ENCODE measurements at regions not wholly inside any gene's neighbourhood (a gene's known extent, or its start where the extent isn't known, plus 50 kb on each side); places are given as distances from the start of the nearest gene placed in this dataset.

GRCh38 chr17:6195123-6195522 lies 124.9 kb downstream of the WSCD1 start:
- Histone ChIP-seq H3K27me3 (peaks cover 0 to 4% (median 0%) of the 10 kb centered on the region in 4 donors), H3K4me3 (no peak overlapping the region), H3K9me3 (no peaks in the 10 kb centered on the region), H3K36me3 (no peaks in the 10 kb centered on the region), H3K27ac (no peak overlapping the region), H3K4me1 (no peaks in the 10 kb centered on the region)
- no peak for ATAC-seq
- no peak for FAIRE-seq
- intact Hi-C loops (cut with DNase I) = no loop called here
- TF ChIP-seq CTCF (IDR thresholded peaks at IDR 0.05) = no peak
- WGBS, 2 donors = 15 to 33% methylated on average over 1 of the region's 1 CpG
- DNase-seq = no peak

GRCh38 chr17:6191405-6192324 lies 121.5 kb downstream of the WSCD1 start:
- ATAC-seq (no peak), FAIRE-seq (no peak), DNase-seq (no peak)
- intact Hi-C loops (cut with DNase I) = no loop called here
- H3K27ac ChIP-seq = no peak overlapping the region
- TF ChIP-seq CTCF (IDR thresholded peaks at IDR 0.05) = no peak
- H3K4me3 ChIP-seq = no peak overlapping the region
- no peaks in the 10 kb centered on the region for H3K36me3 ChIP-seq
- no peaks in the 10 kb centered on the region for H3K4me1 ChIP-seq
- 50 to 64% methylated on average over 18 of the region's 18 CpGs for WGBS, 2 donors
- H3K27me3 ChIP-seq = no peaks in the 10 kb centered on the region
- no peaks in the 10 kb centered on the region for H3K9me3 ChIP-seq

GRCh38 chr17:6187836-6188235 lies 117.7 kb downstream of the WSCD1 start:
- DNase-seq = no peak

GRCh38 chr17:6186998-6187397 lies 116.8 kb downstream of the WSCD1 start:
- H3K4me1 ChIP-seq = no peaks in the 10 kb centered on the region
- no peak for TF ChIP-seq CTCF (IDR thresholded peaks at IDR 0.05)
- intact Hi-C loops (cut with DNase I) = no loop called here
- WGBS, 2 donors = 23 to 44% methylated on average over 1 of the region's 1 CpG
- H3K27ac ChIP-seq = no peak overlapping the region
- no peak for ATAC-seq
- no peak for FAIRE-seq
- no peaks in the 10 kb centered on the region for H3K36me3 ChIP-seq
- no peaks in the 10 kb centered on the region for H3K9me3 ChIP-seq
- H3K4me3 ChIP-seq = no peak overlapping the region
- DNase-seq = no peak
- H3K27me3 ChIP-seq = peaks cover 0 to 2% (median 0%) of the 10 kb centered on the region in 4 donors

More at GRCh38 chr17:6187836-6188235, 117.7 kb downstream of the WSCD1 start:
- Histone ChIP-seq H3K27ac (no peak overlapping the region), H3K36me3 (no peaks in the 10 kb centered on the region), H3K27me3 (no peaks in the 10 kb centered on the region), H3K9me3 (no peaks in the 10 kb centered on the region), H3K4me1 (no peaks in the 10 kb centered on the region), H3K4me3 (no peak overlapping the region)
- WGBS, 2 donors = 28 to 37% methylated on average over 10 of the region's 10 CpGs
- TF ChIP-seq CTCF (IDR thresholded peaks at IDR 0.05) = no peak
- FAIRE-seq (no peak), ATAC-seq (no peak)
- intact Hi-C loops (cut with DNase I) = no loop called here

- H3K9me3 ChIP-seq = no peaks in the 10 kb centered on the region
- intact Hi-C loops (cut with DNase I) = no loop called here
- no peaks in the 10 kb centered on the region for H3K36me3 ChIP-seq
- H3K27ac ChIP-seq = no peak overlapping the region
- no peak for TF ChIP-seq CTCF (IDR thresholded peaks at IDR 0.05)
- no peak overlapping the region for H3K4me3 ChIP-seq
- DNase-seq (no peak), ATAC-seq (no peak), FAIRE-seq (no peak)
- H3K27me3 ChIP-seq = peaks cover 0 to 12% (median 0%) of the 10 kb centered on the region in 4 donors
- no peaks in the 10 kb centered on the region for H3K4me1 ChIP-seq
- 83 to 94% methylated on average over 3 of the region's 3 CpGs for WGBS, 2 donors
These were observed 114.3 kb downstream of the WSCD1 start for GRCh38 chr17:6184508-6184907.

Data from pancreas (tissue), 10 donors.